Tibial nerve (tissue), 4 donors: ENCODE measurements at regions not wholly inside any gene's neighbourhood (a gene's known extent, or its start where the extent isn't known, plus 50 kb on each side); places are given as distances from the start of the nearest gene placed in this dataset.

Experiments
- CTCF ChIP-seq, 5 experiments: fragments of 200-600 bp in 3 of 5; fragments of 450-650 bp in 2 of 5; sonication (generic) in 3 of 5; IDR thresholded peaks; one replicate each; pipeline ENCODE4 v1.5.1; 2016 to 2019; ENCODE audit warnings: antibody characterized with exemption in 5 of 5, mild to moderate bottlenecking in 3 of 5, moderate library complexity in 2 of 5
- EP300 ChIP-seq, 2 donors: sonication (generic); formaldehyde crosslinking; IDR thresholded peaks; one replicate each; pipeline ENCODE4 v1.6.1; 2017; ENCODE audit warnings: antibody characterized with exemption in 2 of 2, mild to moderate bottlenecking in 1 of 2
- POLR2A ChIP-seq, 2 donors: fragments of 450-650 bp; IDR thresholded peaks; one replicate each; pipeline ENCODE4 v1.6.1; 2017; ENCODE audit warnings: antibody characterized with exemption in 2 of 2, mild to moderate bottlenecking in 2 of 2, moderate library complexity in 2 of 2

GRCh38 chr16:47886139-47886538 lies 269.7 kb downstream of the ABCC12 start:
- TF ChIP-seq CTCF (IDR thresholded peaks at IDR 0.05) (no peak), EP300 (IDR thresholded peaks at IDR 0.05) (no peak), POLR2A (IDR thresholded peaks at IDR 0.05) (no peak)
